IPS-NIHi11 (cell line): ENCODE measurements at regions not wholly inside any gene's neighbourhood (a gene's known extent, or its start where the extent isn't known, plus 50 kb on each side); places are given as distances from the start of the nearest gene placed in this dataset.
"Not testable (repeated sequence)": the region's sequence is repeated elsewhere in the genome, so short reads cannot be mapped to it uniquely, and the experiment has no call there.

Source experiments
- DNase-seq: peaks from one replicate; pipeline ENCODE4 v3.0.0; 2012; ENCODE audit warnings: mixed read lengths, low spot score

DNA sequence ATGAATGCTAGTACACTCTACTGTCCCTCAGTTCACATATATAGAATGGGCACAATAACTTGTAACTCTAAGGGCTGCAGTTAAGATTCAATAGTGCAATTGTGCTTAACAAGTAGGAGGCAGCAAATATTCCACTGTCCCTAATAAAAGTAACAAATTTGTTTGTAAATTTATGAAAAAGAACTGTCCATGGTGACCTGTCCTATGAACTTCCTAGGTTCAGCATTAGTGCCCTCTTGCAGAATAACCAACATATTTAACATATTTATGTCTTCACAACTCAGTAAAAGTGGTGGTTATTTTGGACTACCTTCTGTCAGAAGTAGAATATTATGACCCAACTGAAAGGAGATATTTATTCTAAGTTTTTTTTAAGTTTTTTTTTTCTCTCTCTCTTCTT, 327.8 kb downstream of the CENPW start:
- DNase-seq: no peak

DNA sequence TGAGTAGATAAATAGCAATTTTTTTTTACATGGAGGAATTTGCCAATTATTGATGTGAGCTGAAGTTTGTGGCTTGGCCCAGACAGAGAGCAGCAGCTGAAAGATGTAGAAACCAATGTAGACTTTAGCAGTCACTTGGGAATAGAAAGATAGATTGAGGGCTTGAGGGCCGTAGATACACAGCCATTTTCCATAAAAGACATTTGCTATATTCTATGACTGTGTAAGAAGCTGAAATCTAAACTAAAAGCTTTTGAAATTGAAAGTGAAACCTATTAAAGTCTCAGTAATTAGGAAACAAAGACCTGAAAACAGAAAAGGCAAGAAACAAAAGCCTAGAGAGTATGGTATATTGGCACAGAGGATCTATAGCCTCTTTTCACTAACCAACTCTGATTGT, 332.7 kb downstream of the CENPW start:
- no peak for DNase-seq

DNA sequence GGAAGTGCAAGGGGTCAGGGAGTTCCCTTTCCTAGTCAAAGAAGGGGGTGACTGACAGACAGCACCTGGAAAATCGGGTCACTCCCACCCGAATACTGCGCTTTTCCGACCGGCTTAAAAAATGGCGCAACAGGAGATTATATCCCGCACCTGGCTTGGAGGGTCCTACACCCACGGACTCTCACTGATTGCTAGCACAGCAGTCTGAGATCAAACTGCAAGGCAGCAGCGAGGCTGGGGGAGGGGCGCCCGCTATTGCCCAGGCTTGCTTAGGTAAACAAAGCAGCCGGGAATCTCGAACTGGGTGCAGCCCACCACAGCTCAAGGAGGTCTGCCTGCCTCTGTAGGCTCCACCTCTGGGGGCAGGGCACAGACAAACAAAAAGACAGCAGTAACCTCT, 333.8 kb downstream of the CENPW start:
- not testable (repeated sequence) for DNase-seq

DNA sequence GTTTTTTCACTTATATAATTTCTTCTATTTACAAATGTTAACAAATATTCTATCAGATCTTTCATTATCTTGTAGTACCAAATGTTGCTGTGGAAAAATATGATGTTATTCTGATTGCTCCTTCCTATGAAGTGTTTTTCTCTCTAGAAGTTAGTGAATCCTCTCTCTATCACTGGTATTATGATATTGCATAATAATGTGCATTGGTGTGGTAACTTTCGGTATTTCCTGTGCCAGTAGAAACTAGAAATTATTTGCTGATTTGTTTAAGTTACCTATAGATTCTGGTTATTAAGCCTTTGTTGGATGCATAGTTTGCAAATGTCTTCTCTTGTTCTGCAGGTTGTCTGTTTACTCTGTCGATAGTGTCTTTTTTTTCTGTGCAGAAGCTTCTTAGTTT, 342.5 kb downstream of the CENPW start:
- DNase-seq: no peak

DNA sequence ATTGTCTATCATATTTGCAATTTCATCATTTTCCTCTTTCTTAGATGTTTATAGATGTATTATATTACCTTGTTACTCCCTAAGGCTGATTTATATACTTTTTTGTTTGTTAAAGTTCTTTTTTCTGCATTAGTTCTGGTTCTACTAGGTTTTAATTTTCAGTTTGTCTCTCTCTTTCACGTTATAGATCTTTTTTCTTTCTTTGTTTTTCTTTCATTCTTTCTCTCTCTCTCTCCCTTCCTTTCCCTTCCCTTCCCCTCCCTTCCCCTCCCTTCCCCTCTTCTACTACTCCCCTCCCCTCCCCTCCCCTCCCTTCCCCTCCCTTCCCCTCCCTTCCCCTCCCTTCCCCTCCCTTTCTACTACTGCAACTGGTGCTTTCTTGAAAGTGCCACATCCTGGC, 345.3 kb downstream of the CENPW start:
- no peak for DNase-seq

DNA sequence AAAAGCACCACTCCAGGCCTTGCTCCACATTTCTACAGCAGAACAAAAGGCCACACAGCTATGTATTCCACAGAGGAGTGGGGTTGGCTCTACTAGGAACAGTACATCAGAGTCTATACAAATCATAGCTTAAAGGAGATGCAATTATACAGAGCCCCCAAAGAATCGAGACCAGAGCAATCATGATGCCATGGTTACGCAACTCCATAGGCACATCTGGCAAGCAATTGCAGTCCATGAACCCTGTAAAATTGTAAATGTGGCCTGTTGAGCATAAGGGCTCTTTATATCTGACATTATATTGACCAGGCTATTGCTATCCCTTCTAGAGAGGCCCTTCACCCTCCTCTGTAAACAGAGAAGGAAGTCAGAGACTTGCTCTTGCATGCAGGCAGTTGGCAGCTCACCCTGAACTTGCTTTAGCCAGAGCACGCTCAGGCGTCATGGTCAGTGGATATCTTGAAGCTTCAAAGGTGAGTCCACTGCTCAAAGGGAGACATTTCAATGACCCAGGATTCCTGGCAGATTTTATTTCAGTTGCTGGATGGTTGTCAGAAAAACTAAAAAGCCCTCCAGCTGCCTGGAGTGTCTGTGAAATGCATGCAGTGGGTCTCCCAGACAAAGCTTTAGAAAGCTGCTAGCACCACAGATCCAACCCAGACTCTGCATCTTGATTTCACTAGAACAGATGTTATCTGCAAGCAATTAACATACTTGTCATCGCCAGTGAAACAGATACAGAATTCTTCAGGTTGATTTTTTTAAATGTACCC, 357.2 kb downstream of the CENPW start:
- DNase-seq: peak; percentile 13

DNA sequence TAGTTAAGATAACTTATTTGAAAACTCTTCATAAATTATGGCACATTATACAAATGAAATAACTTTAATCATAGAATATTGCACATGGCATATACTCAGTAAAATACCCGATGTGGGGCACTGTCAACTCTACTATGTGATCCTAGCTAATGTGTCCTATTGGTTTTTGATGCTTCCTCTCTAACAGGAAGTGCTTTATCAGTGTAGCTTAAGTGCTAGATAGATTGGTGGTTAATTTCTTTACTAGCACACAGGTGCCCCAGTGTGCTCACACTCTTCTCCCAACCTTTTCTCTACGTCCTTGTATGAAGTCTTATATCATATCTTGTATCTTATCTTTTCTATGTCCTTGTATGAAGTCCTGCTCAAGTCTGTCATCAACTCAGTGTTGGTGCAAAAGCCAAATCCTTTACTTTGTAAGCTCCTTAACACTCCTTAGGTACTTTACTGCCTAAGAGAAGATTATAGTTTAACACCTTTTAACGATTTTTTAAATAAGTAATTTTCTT, 358.9 kb downstream of the CENPW start:
- DNase-seq: no peak

DNA sequence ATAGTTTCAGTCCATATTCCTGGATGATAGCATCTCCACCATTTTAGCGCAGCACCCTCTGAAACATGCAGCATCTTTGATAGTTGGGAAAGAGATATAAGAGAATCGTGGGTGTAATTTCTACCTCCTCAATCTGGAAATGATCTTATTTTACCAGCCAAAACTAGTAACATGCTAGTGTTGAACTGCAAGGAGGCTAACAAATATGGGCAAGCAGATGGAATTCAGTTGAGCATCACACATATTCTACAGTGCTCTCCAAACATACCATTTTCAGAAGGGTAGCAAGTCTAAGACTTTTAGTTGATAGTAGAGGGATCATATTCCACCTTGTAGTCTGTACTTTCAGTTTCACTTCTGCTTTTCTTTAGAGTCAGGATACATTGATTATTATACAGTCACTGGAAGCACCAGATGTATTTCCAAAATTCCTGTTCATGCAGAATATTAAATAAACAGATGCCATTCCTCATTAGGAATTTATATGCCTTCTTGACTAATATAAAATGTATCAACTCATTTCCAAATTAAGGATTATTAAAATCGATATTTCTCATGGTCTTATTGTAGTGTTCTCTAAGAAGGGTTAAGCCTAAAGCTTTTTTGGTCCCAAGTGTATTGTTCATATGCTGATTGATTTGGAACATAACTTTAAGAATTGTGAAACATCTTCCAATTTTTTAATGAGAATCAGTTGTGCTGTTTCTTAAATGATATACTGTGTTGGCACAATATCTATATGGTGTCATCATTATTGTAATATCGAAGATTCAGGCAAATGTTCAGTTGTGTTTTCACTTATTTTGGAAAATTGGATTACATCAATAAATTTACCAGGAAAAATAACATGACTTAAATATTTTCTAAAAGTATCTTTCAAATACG, 362.0 kb downstream of the CENPW start:
- DNase-seq: no peak

DNA sequence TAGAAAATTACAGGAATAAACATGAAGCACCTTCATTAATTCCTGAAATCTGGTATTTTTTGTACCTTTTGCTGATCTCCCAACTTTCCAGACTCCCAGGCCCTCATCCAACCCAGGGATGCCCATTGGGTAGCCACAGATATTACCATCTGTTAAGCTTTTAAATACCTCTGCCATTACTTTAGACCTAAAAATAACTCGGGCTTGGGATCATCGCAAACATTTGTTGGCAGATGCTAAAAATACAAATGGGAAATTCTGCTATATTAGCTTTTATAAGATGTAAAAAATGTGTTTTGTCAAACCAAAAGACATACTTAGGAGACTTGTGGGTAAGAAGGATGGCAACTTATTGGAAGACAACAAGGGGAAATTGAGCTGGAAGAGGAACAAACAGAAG, 376.1 kb downstream of the CENPW start:
- no peak for DNase-seq

DNA sequence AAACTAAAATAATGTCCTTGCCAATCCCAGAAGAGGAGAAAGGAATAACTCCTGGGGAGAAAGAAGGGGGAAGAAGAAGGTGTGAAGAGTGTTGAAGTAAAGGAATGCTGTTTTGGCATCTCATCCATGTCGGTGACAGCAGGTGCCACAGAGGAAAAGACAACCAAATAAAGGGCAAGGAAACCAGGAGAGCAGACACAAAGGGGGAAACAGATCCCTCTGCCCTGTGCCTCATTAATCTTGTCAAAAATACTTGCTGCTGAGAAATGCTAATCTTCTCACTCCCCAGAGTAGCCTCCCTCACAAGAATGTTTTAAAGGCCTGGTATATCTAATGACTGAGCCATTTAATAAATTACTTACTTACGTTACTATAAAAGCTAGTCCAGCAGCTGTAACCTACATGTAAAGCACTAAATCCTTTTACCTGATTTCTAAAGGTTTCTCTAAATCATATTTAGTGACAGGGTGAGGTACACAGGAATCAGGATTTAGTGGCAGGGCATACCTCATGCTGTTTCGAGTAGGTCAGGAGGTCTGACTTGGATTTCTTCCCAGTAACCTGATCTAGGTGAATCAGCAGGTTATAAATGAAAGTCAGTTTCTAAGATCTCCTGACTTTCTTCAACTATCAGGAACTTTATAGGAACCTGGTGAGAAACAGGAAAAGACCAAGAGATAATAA, 377.1 kb downstream of the CENPW start:
- DNase-seq: peak; percentile 17

DNA sequence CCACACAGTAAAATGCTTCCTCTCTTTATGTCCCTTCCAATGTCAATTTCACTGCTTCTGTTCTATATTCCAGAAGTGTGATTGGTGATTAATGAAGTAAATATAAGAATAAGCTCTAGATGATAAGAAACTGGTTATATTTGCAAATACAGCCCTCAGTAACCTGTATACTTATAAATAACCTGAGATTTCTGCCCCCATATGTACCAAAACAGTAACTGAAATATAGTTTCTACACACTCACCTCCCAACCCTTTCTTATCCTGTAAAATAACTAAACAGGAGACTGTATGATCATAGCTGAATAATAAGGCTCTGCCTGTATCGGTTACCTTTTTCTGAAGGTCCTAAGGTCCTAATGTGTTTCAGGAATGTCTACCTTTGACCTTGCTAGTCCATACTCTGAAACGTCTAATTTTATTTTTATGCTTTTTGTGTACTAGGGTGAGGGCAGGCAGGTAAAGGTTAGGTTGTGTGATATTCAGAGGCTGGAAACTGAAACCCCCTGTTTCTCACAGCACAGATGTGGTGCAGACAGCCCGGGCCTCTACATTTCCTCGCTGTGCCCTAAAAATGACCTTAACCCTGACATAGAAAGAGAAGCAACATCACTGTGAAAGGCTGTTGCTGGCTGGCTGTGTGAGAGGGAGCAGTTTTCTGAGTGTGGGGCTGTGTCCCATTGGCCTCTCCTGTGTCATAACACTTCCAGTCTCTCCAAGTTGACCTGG, 378.8 kb downstream of the CENPW start:
- no peak for DNase-seq

DNA sequence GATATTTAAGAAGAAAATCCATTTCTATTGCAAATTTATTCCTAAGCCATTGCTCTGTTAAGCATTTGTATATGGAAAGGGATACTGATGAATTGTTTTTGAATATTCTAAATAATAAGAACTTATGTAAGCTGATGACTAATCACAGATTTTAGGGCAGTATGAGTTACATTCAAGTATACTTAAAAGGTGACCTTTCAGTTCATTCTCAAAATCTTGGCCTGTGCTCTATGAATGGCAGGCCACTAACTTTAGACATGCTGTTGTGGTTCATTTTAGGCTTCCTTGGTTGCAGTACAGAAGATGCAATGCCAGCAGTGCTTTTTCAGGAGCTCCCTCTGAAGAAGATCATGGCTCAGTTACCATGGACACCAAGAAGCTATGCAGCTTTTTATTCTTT, 380.4 kb downstream of the CENPW start:
- no peak for DNase-seq

DNA sequence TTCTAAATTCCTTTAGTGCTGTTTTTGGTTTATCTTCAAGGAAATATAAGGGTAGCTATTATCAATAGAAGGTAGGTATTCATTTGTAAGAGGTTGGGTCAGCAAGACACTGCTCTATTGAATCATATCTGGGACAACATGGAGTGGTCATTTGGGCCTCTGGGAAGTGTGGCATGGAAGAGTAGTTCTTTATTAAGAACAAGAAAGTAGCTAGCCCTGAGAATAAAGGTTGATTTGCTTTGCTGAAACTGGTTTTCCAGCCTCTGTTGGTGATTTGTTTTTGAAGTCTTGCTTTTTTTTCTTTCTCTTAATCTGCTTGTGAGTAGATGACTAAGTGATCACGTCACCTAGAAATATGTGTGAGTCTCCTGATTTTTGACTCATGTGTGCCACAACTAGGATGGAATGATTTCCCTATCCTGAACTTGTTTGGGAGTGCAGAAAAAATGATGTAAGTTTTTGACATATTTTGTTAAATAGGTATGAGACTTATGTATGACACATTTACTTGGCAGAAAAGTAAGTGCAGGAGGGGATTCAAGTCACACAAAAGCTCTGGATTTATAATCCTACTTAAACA, 381.8 kb downstream of the CENPW start:
- DNase-seq: no peak

DNA sequence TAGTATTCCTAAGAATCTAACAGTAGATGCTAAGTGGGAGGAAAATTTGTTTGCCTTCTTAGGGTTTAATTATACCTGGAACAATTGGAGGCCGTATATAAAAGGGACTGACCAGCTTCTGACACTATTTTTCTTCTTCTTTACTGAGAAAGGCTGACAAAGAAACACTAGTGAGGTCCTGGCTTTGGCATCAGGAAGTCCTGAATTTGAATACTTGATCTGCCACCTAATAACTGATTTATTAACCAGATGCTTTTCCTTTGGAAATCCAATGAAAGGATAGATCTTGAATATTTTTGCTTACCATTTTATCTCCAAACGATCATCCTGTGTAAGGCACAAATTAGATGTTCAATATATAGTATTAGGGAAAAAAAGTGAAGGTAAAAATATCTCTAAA, 382.5 kb downstream of the CENPW start:
- DNase-seq: no peak

DNA sequence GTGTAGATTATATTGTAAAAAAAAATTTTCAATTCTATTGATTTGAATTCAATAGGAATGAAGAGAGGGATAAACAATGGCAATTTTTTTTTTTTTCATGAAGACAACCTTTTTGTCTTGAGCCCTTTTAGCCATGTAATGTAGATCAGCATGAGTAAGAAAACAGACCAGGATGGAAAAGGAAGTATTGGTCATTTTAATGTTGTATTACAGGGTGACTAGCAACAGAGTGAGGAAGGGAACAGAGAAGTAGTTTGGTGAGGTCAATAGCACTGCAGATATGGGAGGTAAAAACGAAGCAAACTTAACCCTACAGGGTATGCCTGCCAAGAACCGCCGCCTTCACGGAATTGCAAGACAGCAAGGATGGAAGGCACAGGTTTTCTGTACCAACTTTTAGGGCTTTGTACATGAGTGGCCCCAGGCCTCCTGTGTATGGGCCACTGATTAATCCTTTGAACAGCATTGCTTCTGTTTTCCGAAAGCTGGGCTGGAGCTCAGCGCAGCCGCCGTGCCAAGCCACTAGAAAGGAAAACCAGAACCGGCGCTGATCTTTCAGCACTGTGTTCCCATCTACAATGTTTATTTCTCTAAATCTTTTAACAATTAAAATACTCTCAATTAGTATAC, 383.7 kb downstream of the CENPW start:
- no peak for DNase-seq

DNA sequence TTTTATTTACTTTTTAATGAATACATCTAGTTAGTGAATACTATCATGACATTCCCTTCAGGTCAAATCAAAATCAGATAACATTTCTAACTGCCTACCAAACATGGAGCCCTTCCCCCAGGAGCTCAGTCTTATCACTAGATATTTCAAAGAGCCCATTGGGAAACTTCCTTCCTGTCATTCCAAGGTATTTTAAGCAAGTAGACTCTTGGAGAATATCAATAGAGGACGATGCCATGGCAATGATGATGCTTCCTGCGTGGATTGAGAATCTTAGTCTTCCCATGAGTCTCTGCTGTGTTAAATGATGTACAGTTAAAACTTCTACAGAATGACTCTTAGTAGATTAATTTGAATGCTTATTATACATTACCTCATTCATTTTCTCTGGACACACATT, 384.9 kb downstream of the CENPW start:
- no peak for DNase-seq

DNA sequence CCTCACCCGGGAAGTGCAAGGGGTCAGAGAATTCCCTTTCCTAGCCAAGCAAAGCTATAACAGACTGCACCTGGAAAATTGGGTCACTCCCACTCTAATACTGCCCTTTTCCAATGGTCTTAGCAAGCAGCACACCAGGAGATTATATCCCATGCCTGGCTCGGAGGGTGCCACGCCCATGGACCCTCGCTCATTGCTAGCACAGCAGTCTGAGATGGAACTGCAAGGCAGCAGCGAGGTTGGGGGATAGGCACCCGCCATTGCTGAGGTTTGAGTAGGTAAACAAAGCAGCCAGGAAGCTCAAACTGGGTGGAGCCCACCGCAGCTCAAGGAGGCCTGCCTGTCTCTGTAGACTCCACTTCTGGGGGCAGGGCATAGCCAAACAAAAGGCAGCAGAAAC, 386.5 kb downstream of the CENPW start:
- DNase-seq: not testable (repeated sequence)

DNA sequence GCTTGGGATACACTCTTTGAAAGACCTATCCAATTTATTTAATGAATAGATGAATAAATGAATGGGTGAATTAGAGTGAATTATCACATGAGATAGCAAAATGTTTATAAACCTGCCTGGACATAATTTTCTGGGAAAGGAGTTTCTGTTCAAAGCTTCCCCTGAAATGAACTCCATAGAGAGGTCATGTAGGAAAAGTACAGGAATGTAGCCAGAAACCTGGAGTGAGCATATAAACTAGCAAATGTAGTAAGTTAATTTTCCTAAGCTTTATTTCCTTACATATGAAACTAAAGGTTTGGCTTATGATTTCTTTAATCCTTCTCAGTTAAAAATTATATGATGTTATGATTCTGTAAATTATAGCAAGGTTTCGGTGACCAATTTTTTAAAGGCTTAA, 380.3 kb upstream of the RSPO3 start:
- DNase-seq: no peak

DNA sequence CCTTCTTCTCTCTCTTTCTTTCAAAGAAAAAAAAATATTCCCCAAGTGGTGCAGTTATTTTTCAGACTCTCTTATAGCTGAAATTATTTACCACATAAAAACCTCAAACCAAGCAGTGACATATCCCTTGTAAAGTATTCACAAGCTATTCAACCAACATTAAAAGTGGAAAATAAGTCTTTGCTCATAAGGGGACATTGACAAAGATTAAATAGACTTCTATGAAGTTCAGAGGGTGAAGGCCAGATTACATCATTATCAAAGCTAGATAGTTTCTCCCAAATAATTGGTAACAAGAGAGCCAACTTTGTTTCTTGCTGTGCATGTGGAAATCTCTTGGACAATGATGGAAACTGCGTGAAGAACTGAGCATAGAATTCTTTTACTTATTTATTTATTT, 379.8 kb upstream of the RSPO3 start:
- no peak for DNase-seq

DNA sequence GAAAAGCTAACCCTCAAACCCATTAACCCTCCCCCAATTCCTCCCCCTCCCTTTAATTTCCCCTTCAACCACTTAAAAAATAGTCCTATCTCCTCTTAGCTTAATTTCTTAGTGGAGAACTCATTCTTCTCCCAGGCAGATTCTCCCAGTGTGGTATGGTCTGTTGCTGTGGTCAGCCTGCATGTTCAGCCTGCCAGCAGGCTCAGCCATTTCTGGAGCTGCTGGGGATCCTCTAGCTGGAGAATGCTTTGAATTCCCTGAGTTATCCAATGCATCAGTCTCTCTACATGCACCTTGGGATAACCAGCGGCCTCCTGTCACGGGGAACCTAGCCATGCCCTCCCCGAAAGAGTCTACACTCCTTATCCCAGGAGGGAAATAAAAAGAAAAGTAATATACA, 375.4 kb upstream of the RSPO3 start:
- DNase-seq: no peak
